ENCODE measurements at regions not wholly inside any gene's neighbourhood (a gene's known extent, or its start where the extent isn't known, plus 50 kb on each side); places are given as distances from the start of the nearest gene placed in this dataset.

- Histone ChIP-seq H3K27ac (no peak overlapping the region), H3K9me3 (no peaks in the 10 kb centered on the region), H3K4me2 (no peak overlapping the region), H3K4me1 (no peaks in the 10 kb centered on the region), H3K4me3 (no peak overlapping the region)
- FAIRE-seq (no peak), ATAC-seq (no peak), DNase-seq (ENCODE audit: low read depth in 1 of 2, low spot score in 1 of 2) (no peak)
- ChIA-PET CTCF (no interaction called here), POLR2A (no interaction called here)
- TF ChIP-seq E2F6 (IDR thresholded peaks at IDR 0.05; ENCODE audit: borderline replicate concordance, low read depth), result no peak
Measured at GRCh38 chr2:155035308-155035707, 336.8 kb downstream of the KCNJ3 start.

GRCh38 chr2:155033652-155034051 is 335.2 kb downstream of the KCNJ3 start:
- Histone ChIP-seq H3K4me3 (no peak overlapping the region), H3K4me2 (no peak overlapping the region), H3K4me1 (no peaks in the 10 kb centered on the region), H3K9me3 (no peaks in the 10 kb centered on the region), H3K27ac (no peak overlapping the region)
- TF ChIP-seq RNF2 (IDR thresholded peaks at IDR 0.05; ENCODE audit: borderline replicate concordance, low read depth) (no peak), RAD21 (conservative IDR thresholded peaks at IDR 0.05 in 1 of 2, IDR thresholded peaks at IDR 0.05 in 1 of 2) (no peak), RARB (CRISPR knock-in tag; IDR thresholded peaks at IDR 0.05) (no peak), GATA3 (IDR thresholded peaks at IDR 0.05; ENCODE audit: borderline replicate concordance) (no peak), ATOH8 (CRISPR knock-in tag; IDR thresholded peaks at IDR 0.05; ENCODE audit: low read depth) (no peak), NR3C1 (IDR thresholded peaks at IDR 0.05) (no peak), JUN (IDR thresholded peaks at IDR 0.05) (no peak), NFE2L2 (conservative IDR thresholded peaks at IDR 0.05; ENCODE audit: low read length) (no peak), REST (IDR thresholded peaks at IDR 0.05) (no peak), CTCF (IDR thresholded peaks at IDR 0.05) (no peak), MYC (IDR thresholded peaks at IDR 0.05; ENCODE audit: borderline replicate concordance, low read length) (no peak), SMC3 (IDR thresholded peaks at IDR 0.05) (no peak), RCOR1 (IDR thresholded peaks at IDR 0.05; ENCODE audit: low read depth, low read length) (no peak)
- ChIA-PET CTCF (no interaction called here), POLR2A (no interaction called here)
- FAIRE-seq (no peak), ATAC-seq (no peak), DNase-seq (ENCODE audit: low read depth in 1 of 2, low spot score in 1 of 2) (no peak)

- POLR2A ChIA-PET, result no interaction called here
Measured at GRCh38 chr2:155030296-155030695, 331.8 kb downstream of the KCNJ3 start.

More at GRCh38 chr2:155030296-155030695, 331.8 kb downstream of the KCNJ3 start:
- CTCF ChIA-PET, result no interaction called here
- DNase-seq (ENCODE audit: low read depth in 1 of 2, low spot score in 1 of 2), result no peak
- Histone ChIP-seq H3K4me1 (no peaks in the 10 kb centered on the region), H3K4me2 (no peak overlapping the region), H3K4me3 (no peak overlapping the region), H3K9me3 (no peaks in the 10 kb centered on the region), H3K27ac (no peak overlapping the region)
- no peak for TF ChIP-seq HOXB13 (CRISPR knock-in tag; IDR thresholded peaks at IDR 0.05; ENCODE audit: low read depth)
- no peak for TF ChIP-seq FOSB (CRISPR knock-in tag; IDR thresholded peaks at IDR 0.05)
- TF ChIP-seq CHD2 (IDR thresholded peaks at IDR 0.05; ENCODE audit: low read length, partially characterized antibody), result no peak
- TF ChIP-seq SMC3 (IDR thresholded peaks at IDR 0.05), result no peak
- no peak for FAIRE-seq
- ATAC-seq, result no peak

Measured in A549 (cell line).